ENCODE measurements at regions not wholly inside any gene's neighbourhood (a gene's known extent, or its start where the extent isn't known, plus 50 kb on each side); places are given as distances from the start of the nearest gene placed in this dataset.

- H3K9ac ChIP-seq (ENCODE audit: low read depth, low read length), result no peak overlapping the region
- no peaks in the 10 kb centered on the region for H3K27me3 ChIP-seq (ENCODE audit: control insufficient read depth, insufficient read depth, low read length)
- no peak overlapping the region for H3K4me3 ChIP-seq (ENCODE audit: low read depth, low read length)
- H3K9me3 ChIP-seq (ENCODE audit: control insufficient read depth, insufficient read depth, low read length), result no peaks in the 10 kb centered on the region
- no peaks in the 10 kb centered on the region for H3K4me1 ChIP-seq (ENCODE audit: control insufficient read depth, insufficient read depth, low read length)
- no peaks in the 10 kb centered on the region for H3K36me3 ChIP-seq (ENCODE audit: control insufficient read depth, insufficient read depth, low read length)
Measured at GRCh38 chr13:50400035-50400726, 384.9 kb downstream of the KCNRG start.

- no peaks in the 10 kb centered on the region for H3K36me3 ChIP-seq (ENCODE audit: control insufficient read depth, insufficient read depth, low read length)
- peaks cover under 1% of the 10 kb centered on the region for H3K4me1 ChIP-seq (ENCODE audit: control insufficient read depth, insufficient read depth, low read length)
- H3K4me3 ChIP-seq (ENCODE audit: low read depth, low read length), result no peak overlapping the region
- no peaks in the 10 kb centered on the region for H3K27me3 ChIP-seq (ENCODE audit: control insufficient read depth, insufficient read depth, low read length)
- no peak overlapping the region for H3K9ac ChIP-seq (ENCODE audit: low read depth, low read length)
- no peaks in the 10 kb centered on the region for H3K9me3 ChIP-seq (ENCODE audit: control insufficient read depth, insufficient read depth, low read length)
Measured at GRCh38 chr13:50401049-50401505, 385.8 kb downstream of the KCNRG start.

GRCh38 chr13:50401721-50402465 is 386.6 kb downstream of the KCNRG start:
- Histone ChIP-seq H3K4me3 (ENCODE audit: low read depth, low read length) (no peak overlapping the region), H3K27me3 (ENCODE audit: control insufficient read depth, insufficient read depth, low read length) (no peaks in the 10 kb centered on the region), H3K9me3 (ENCODE audit: control insufficient read depth, insufficient read depth, low read length) (no peaks in the 10 kb centered on the region), H3K9ac (ENCODE audit: low read depth, low read length) (no peak overlapping the region), H3K36me3 (ENCODE audit: control insufficient read depth, insufficient read depth, low read length) (no peaks in the 10 kb centered on the region), H3K4me1 (ENCODE audit: control insufficient read depth, insufficient read depth, low read length) (peaks cover 2% of the 10 kb centered on the region)

- no peak overlapping the region for H3K9ac ChIP-seq (ENCODE audit: low read depth, low read length)
Measured at GRCh38 chr13:50403311-50403710, 388.1 kb downstream of the KCNRG start.

GRCh38 chr13:50404116-50404515 is 388.9 kb downstream of the KCNRG start:
- no peaks in the 10 kb centered on the region for H3K9me3 ChIP-seq (ENCODE audit: control insufficient read depth, insufficient read depth, low read length)
- H3K36me3 ChIP-seq (ENCODE audit: control insufficient read depth, insufficient read depth, low read length), result no peaks in the 10 kb centered on the region
- H3K27me3 ChIP-seq (ENCODE audit: control insufficient read depth, insufficient read depth, low read length), result no peaks in the 10 kb centered on the region
- H3K4me3 ChIP-seq (ENCODE audit: low read depth, low read length), result no peak overlapping the region
- peaks cover 2% of the 10 kb centered on the region for H3K4me1 ChIP-seq (ENCODE audit: control insufficient read depth, insufficient read depth, low read length)
- no peak overlapping the region for H3K9ac ChIP-seq (ENCODE audit: low read depth, low read length)

More at GRCh38 chr13:50403311-50403710, 388.1 kb downstream of the KCNRG start:
- Histone ChIP-seq H3K4me1 (ENCODE audit: control insufficient read depth, insufficient read depth, low read length) (peaks cover 2% of the 10 kb centered on the region), H3K4me3 (ENCODE audit: low read depth, low read length) (no peak overlapping the region), H3K36me3 (ENCODE audit: control insufficient read depth, insufficient read depth, low read length) (no peaks in the 10 kb centered on the region), H3K9me3 (ENCODE audit: control insufficient read depth, insufficient read depth, low read length) (no peaks in the 10 kb centered on the region), H3K27me3 (ENCODE audit: control insufficient read depth, insufficient read depth, low read length) (no peaks in the 10 kb centered on the region)

- Histone ChIP-seq H3K4me1 (ENCODE audit: control insufficient read depth, insufficient read depth, low read length) (peaks cover 2% of the 10 kb centered on the region), H3K9ac (ENCODE audit: low read depth, low read length) (no peak overlapping the region), H3K9me3 (ENCODE audit: control insufficient read depth, insufficient read depth, low read length) (no peaks in the 10 kb centered on the region), H3K36me3 (ENCODE audit: control insufficient read depth, insufficient read depth, low read length) (no peaks in the 10 kb centered on the region), H3K27me3 (ENCODE audit: control insufficient read depth, insufficient read depth, low read length) (no peaks in the 10 kb centered on the region), H3K4me3 (ENCODE audit: low read depth, low read length) (no peak overlapping the region)
Measured at GRCh38 chr13:50404769-50405168, 389.5 kb downstream of the KCNRG start.

GRCh38 chr13:50406831-50407230 is 391.6 kb downstream of the KCNRG start:
- H3K4me3 ChIP-seq (ENCODE audit: low read depth, low read length), result no peak overlapping the region
- H3K9ac ChIP-seq (ENCODE audit: low read depth, low read length), result no peak overlapping the region
- H3K27me3 ChIP-seq (ENCODE audit: control insufficient read depth, insufficient read depth, low read length), result no peaks in the 10 kb centered on the region
- no peaks in the 10 kb centered on the region for H3K9me3 ChIP-seq (ENCODE audit: control insufficient read depth, insufficient read depth, low read length)
- no peaks in the 10 kb centered on the region for H3K36me3 ChIP-seq (ENCODE audit: control insufficient read depth, insufficient read depth, low read length)
- H3K4me1 ChIP-seq (ENCODE audit: control insufficient read depth, insufficient read depth, low read length), result peaks cover 2% of the 10 kb centered on the region

GRCh38 chr13:50408068-50408467 is 392.8 kb downstream of the KCNRG start:
- H3K4me3 ChIP-seq (ENCODE audit: low read depth, low read length), result no peak overlapping the region
- no peaks in the 10 kb centered on the region for H3K27me3 ChIP-seq (ENCODE audit: control insufficient read depth, insufficient read depth, low read length)
- H3K9me3 ChIP-seq (ENCODE audit: control insufficient read depth, insufficient read depth, low read length), result no peaks in the 10 kb centered on the region
- H3K36me3 ChIP-seq (ENCODE audit: control insufficient read depth, insufficient read depth, low read length), result no peaks in the 10 kb centered on the region
- peaks cover 2% of the 10 kb centered on the region for H3K4me1 ChIP-seq (ENCODE audit: control insufficient read depth, insufficient read depth, low read length)
- H3K9ac ChIP-seq (ENCODE audit: low read depth, low read length), result no peak overlapping the region

GRCh38 chr13:50409220-50409619 is 394.0 kb downstream of the KCNRG start:
- H3K9ac ChIP-seq (ENCODE audit: low read depth, low read length), result no peak overlapping the region
- H3K27me3 ChIP-seq (ENCODE audit: control insufficient read depth, insufficient read depth, low read length), result no peaks in the 10 kb centered on the region
- H3K36me3 ChIP-seq (ENCODE audit: control insufficient read depth, insufficient read depth, low read length), result no peaks in the 10 kb centered on the region
- H3K4me3 ChIP-seq (ENCODE audit: low read depth, low read length), result no peak overlapping the region
- peaks cover 2% of the 10 kb centered on the region for H3K4me1 ChIP-seq (ENCODE audit: control insufficient read depth, insufficient read depth, low read length)
- H3K9me3 ChIP-seq (ENCODE audit: control insufficient read depth, insufficient read depth, low read length), result no peaks in the 10 kb centered on the region

- peaks cover 5% of the 10 kb centered on the region for H3K9me3 ChIP-seq (ENCODE audit: control insufficient read depth, insufficient read depth, low read length)
- H3K36me3 ChIP-seq (ENCODE audit: control insufficient read depth, insufficient read depth, low read length), result no peaks in the 10 kb centered on the region
- H3K9ac ChIP-seq (ENCODE audit: low read depth, low read length), result no peak overlapping the region
- H3K27me3 ChIP-seq (ENCODE audit: control insufficient read depth, insufficient read depth, low read length), result no peaks in the 10 kb centered on the region
- no peak overlapping the region for H3K4me3 ChIP-seq (ENCODE audit: low read depth, low read length)
- peaks cover under 1% of the 10 kb centered on the region for H3K4me1 ChIP-seq (ENCODE audit: control insufficient read depth, insufficient read depth, low read length)
Measured at GRCh38 chr13:50410921-50411746, 395.9 kb downstream of the KCNRG start.

- Histone ChIP-seq H3K4me3 (ENCODE audit: low read depth, low read length) (no peak overlapping the region), H3K9me3 (ENCODE audit: control insufficient read depth, insufficient read depth, low read length) (peaks cover 5% of the 10 kb centered on the region), H3K27me3 (ENCODE audit: control insufficient read depth, insufficient read depth, low read length) (no peaks in the 10 kb centered on the region), H3K4me1 (ENCODE audit: control insufficient read depth, insufficient read depth, low read length) (no peaks in the 10 kb centered on the region), H3K9ac (ENCODE audit: low read depth, low read length) (no peak overlapping the region), H3K36me3 (ENCODE audit: control insufficient read depth, insufficient read depth, low read length) (no peaks in the 10 kb centered on the region)
Measured at GRCh38 chr13:50412046-50412617, 396.9 kb downstream of the KCNRG start.

All from iPS-15b (cell line).